ENCODE measurements at regions not wholly inside any gene's neighbourhood (a gene's known extent, or its start where the extent isn't known, plus 50 kb on each side); places are given as distances from the start of the nearest gene placed in this dataset.
"Not testable (repeated sequence)": the region's sequence is repeated elsewhere in the genome, so short reads cannot be mapped to it uniquely, and the experiment has no call there.

DNA sequence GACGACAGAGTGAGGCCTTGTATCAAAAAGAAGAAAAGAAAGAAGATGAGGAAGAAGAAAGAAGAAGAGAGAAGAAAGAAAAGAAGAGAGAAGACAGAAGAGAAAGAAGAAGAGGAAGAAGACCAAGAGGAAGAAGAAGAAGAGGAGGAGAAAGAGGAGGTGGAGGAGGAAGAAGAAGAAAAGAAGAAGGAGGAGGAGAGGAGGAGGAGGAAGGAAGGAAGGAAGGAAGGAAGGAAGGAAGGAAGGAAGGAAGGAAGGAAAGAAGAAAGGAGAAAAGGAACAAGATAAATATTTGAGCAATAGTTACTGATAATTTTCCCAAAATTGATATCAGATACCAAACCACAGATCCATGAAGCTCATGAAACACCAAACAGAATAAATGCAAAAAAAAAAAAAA lies 169.7 kb upstream of the TMEM45B start:
- no peak overlapping the region for H2BK20ac ChIP-seq (ENCODE audit: low read depth, low read length, poor library complexity, severe bottlenecking)
- no peak overlapping the region for H2BK120ac ChIP-seq (ENCODE audit: low read depth, low read length, poor library complexity, severe bottlenecking)
- no peak overlapping the region for H2AFZ ChIP-seq (ENCODE audit: low read length)
- no peak overlapping the region for H3T11ph ChIP-seq (ENCODE audit: low read length)
- H3K9me3 Mint-ChIP-seq, result peaks cover 2 to 3% of the 10 kb centered on the region in 2 experiments; a peak in 2 of 5 replicates
- no CpG with 5 or more reads among the region's 1 CpG for WGBS (ENCODE audit: extremely low coverage, insufficient read length, low lambda C conversion rate)
- no peaks in the 10 kb centered on the region for H3K4me1 ChIP-seq (ENCODE audit: insufficient read depth, low read length)
- H3K79me1 ChIP-seq (ENCODE audit: insufficient read depth, low read depth, low read length, poor library complexity, severe bottlenecking), result no peaks in the 10 kb centered on the region
- H2BK12ac ChIP-seq (ENCODE audit: insufficient read length, low read depth, low read length), result no peak overlapping the region
- H3K9me3 ChIP-seq (ENCODE audit: control insufficient read depth, low read depth, low read length), result no peaks in the 10 kb centered on the region
- H3K9ac ChIP-seq (ENCODE audit: extremely low read depth, insufficient read length, low read length), result no peak overlapping the region
- H3K23ac ChIP-seq (ENCODE audit: insufficient read length, low read depth, low read length), result no peak overlapping the region
- no peak overlapping the region for H2BK15ac ChIP-seq (ENCODE audit: low read depth, low read length)
- H3K27ac ChIP-seq (ENCODE audit: insufficient read length, low read depth, low read length), result no peak overlapping the region
- H3K36me3 Mint-ChIP-seq (ENCODE audit: insufficient read depth in 1 of 3, low read depth in 3 of 3), result no peaks in the 10 kb centered on the region
- no peak overlapping the region for H3K4me3 Mint-ChIP-seq
- no peak for DNase-seq
- H3K79me2 ChIP-seq (ENCODE audit: insufficient read depth, low read length), result no peaks in the 10 kb centered on the region
- H3K18ac ChIP-seq (ENCODE audit: insufficient read length, low read depth, low read length), result no peak overlapping the region
- H4K91ac ChIP-seq (ENCODE audit: insufficient read length, low read depth, low read length), result no peak overlapping the region
- TF ChIP-seq, protein P1, sequence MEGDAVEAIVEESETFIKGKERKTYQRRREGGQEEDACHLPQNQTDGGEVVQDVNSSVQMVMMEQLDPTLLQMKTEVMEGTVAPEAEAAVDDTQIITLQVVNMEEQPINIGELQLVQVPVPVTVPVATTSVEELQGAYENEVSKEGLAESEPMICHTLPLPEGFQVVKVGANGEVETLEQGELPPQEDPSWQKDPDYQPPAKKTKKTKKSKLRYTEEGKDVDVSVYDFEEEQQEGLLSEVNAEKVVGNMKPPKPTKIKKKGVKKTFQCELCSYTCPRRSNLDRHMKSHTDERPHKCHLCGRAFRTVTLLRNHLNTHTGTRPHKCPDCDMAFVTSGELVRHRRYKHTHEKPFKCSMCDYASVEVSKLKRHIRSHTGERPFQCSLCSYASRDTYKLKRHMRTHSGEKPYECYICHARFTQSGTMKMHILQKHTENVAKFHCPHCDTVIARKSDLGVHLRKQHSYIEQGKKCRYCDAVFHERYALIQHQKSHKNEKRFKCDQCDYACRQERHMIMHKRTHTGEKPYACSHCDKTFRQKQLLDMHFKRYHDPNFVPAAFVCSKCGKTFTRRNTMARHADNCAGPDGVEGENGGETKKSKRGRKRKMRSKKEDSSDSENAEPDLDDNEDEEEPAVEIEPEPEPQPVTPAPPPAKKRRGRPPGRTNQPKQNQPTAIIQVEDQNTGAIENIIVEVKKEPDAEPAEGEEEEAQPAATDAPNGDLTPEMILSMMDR (conservative IDR thresholded peaks at IDR 0.05), result no peak
- H3K14ac ChIP-seq (ENCODE audit: insufficient read depth, low read length), result no peak overlapping the region
- H2BK5ac ChIP-seq (ENCODE audit: insufficient read length, low read length), result no peak overlapping the region
- no peak overlapping the region for H4K5ac ChIP-seq (ENCODE audit: insufficient read length, low read depth, low read length)
- peaks cover 8% of the 10 kb centered on the region for H3K27me3 Mint-ChIP-seq (ENCODE audit: low read depth)
- peaks cover 0 to 4% of the 10 kb centered on the region in 2 experiments; a peak in 1 of 4 replicates for H3K4me1 Mint-ChIP-seq
- H3K23me2 ChIP-seq (ENCODE audit: insufficient read length, low read depth, low read length, poor library complexity, severe bottlenecking), result no peaks in the 10 kb centered on the region
- H3K27ac Mint-ChIP-seq, result no peak overlapping the region; a peak in 1 of 7 replicates
- no peak overlapping the region for H2AK5ac ChIP-seq (ENCODE audit: insufficient read length, low read length)
- H3K4ac ChIP-seq (ENCODE audit: low read depth, low read length), result no peak overlapping the region
- no peaks in the 10 kb centered on the region for H3K27me3 ChIP-seq (ENCODE audit: insufficient read depth, low read length)
- H4K20me1 ChIP-seq (ENCODE audit: control insufficient read depth, insufficient read depth, insufficient read length), result no peaks in the 10 kb centered on the region
- H3K56ac ChIP-seq (ENCODE audit: insufficient read length, low read depth, low read length), result no peak overlapping the region
- no peak overlapping the region for H3K4me2 ChIP-seq (ENCODE audit: insufficient read depth, insufficient read length, low read length)
- no peak overlapping the region for H4K8ac ChIP-seq (replicated peaks; ENCODE audit: insufficient read length, low read depth, low read length)

DNA sequence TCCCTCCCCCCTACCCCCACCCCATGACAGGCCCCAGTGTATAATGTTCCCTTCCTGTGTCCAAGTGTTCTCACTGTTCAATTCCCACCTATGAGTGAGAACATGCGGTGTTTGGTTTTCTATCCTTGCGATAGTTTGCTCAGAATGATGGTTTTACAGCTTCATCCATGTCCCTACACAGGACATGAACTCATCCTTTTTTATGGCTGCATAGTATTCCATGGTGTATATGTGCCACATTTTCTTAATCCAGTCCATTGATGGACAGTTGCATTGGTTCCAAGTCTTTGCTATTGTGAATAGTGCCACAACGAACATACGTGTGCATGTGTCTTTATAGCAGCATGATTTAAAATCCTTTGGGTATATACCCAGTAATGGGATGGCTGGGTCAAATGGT lies 165.6 kb upstream of the TMEM45B start:
- H4K91ac ChIP-seq (ENCODE audit: insufficient read length, low read depth, low read length); H3K14ac ChIP-seq (ENCODE audit: insufficient read depth, low read length); H3K27me3 ChIP-seq (ENCODE audit: insufficient read depth, low read length); H3K27ac ChIP-seq (ENCODE audit: insufficient read length, low read depth, low read length); H3K9ac ChIP-seq (ENCODE audit: extremely low read depth, insufficient read length, low read length); H3K27ac Mint-ChIP-seq; H3K79me2 ChIP-seq (ENCODE audit: insufficient read depth, low read length); H2AFZ ChIP-seq (ENCODE audit: low read length); H3K56ac ChIP-seq (ENCODE audit: insufficient read length, low read depth, low read length); H4K5ac ChIP-seq (ENCODE audit: insufficient read length, low read depth, low read length); H3K27me3 Mint-ChIP-seq (ENCODE audit: low read depth); H2BK15ac ChIP-seq (ENCODE audit: low read depth, low read length); H2BK20ac ChIP-seq (ENCODE audit: low read depth, low read length, poor library complexity, severe bottlenecking); H3K18ac ChIP-seq (ENCODE audit: insufficient read length, low read depth, low read length); H3K23ac ChIP-seq (ENCODE audit: insufficient read length, low read depth, low read length); H3K4me1 Mint-ChIP-seq; H3K23me2 ChIP-seq (ENCODE audit: insufficient read length, low read depth, low read length, poor library complexity, severe bottlenecking); H4K8ac ChIP-seq (replicated peaks; ENCODE audit: insufficient read length, low read depth, low read length); H2BK120ac ChIP-seq (ENCODE audit: low read depth, low read length, poor library complexity, severe bottlenecking); H4K20me1 ChIP-seq (ENCODE audit: control insufficient read depth, insufficient read depth, insufficient read length); H3K4ac ChIP-seq (ENCODE audit: low read depth, low read length); H3K36me3 Mint-ChIP-seq (ENCODE audit: insufficient read depth in 1 of 3, low read depth in 3 of 3); H2AK5ac ChIP-seq (ENCODE audit: insufficient read length, low read length); H3K4me1 ChIP-seq (ENCODE audit: insufficient read depth, low read length); H3K4me2 ChIP-seq (ENCODE audit: insufficient read depth, insufficient read length, low read length); H3K9me3 ChIP-seq (ENCODE audit: control insufficient read depth, low read depth, low read length); H3K4me3 Mint-ChIP-seq; H2BK5ac ChIP-seq (ENCODE audit: insufficient read length, low read length); H2BK12ac ChIP-seq (ENCODE audit: insufficient read length, low read depth, low read length); H3K79me1 ChIP-seq (ENCODE audit: insufficient read depth, low read depth, low read length, poor library complexity, severe bottlenecking); DNase-seq; H3T11ph ChIP-seq (ENCODE audit: low read length): not testable (repeated sequence)
- WGBS (ENCODE audit: extremely low coverage, insufficient read length, low lambda C conversion rate), result no CpG with 5 or more reads among the region's 4 CpGs
- H3K9me3 Mint-ChIP-seq, result peaks cover 8 to 12% of the 10 kb centered on the region in 2 experiments
